ENCODE measurements at regions not wholly inside any gene's neighbourhood (a gene's known extent, or its start where the extent isn't known, plus 50 kb on each side); places are given as distances from the start of the nearest gene placed in this dataset.

DNA sequence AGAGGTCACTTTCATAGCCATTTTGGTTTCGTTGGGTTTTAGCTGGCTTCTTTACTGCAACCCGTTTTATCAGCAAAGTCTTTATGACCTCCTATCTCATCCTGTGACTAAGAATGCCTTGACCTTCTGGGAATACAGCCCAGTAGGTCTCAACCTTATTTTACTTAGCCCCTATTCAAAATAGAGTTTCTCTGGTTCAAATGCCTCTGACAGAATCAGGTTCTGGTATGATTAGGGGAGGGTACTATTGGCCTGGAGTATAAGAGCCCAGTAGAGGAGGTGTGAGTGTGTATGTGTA lies 95.4 kb upstream of the RAB40AL start:
- TF ChIP-seq CTCF (conservative IDR thresholded peaks at IDR 0.05 in 1 of 2, IDR thresholded peaks at IDR 0.05 in 1 of 2; ENCODE audit: extremely low read depth in 1 of 2, insufficient read depth in 1 of 2, low read depth in 1 of 2, low read length in 2 of 2) (no peak), EZH2 (IDR thresholded peaks at IDR 0.05; ENCODE audit: borderline replicate concordance, low read length) (no peak)
